Neural progenitor cell (in vitro differentiated cells): ENCODE measurements at regions not wholly inside any gene's neighbourhood (a gene's known extent, or its start where the extent isn't known, plus 50 kb on each side); places are given as distances from the start of the nearest gene placed in this dataset.

Experiments used
- CTCF ChIP-seq: fragments of 200-600 bp; sonication (generic); IDR thresholded peaks from 2 replicates; pipeline ENCODE4 v1.5.1; 2017; ENCODE audit warnings: antibody characterized with exemption, mild to moderate bottlenecking
- EZH2 ChIP-seq: fragments of 200-600 bp; sonication (generic); IDR thresholded peaks from 2 replicates; pipeline ENCODE4 v1.6.1; 2017; ENCODE audit warnings: antibody characterized with exemption, mild to moderate bottlenecking, moderate library complexity
- EZH2phosphoT487 ChIP-seq: fragments of 200-600 bp; sonication (generic); IDR thresholded peaks from 2 replicates; pipeline ENCODE4 v1.6.1; 2017; ENCODE audit warnings: antibody characterized with exemption

- TF ChIP-seq CTCF (no peak), EZH2 (no peak), EZH2phosphoT487 (no peak)
Observed at GRCh38 chr3:24591661-24592555, 97.3 kb upstream of the THRB start.
